HPDE6-E6E7 (cell line): ENCODE measurements at regions not wholly inside any gene's neighbourhood (a gene's known extent, or its start where the extent isn't known, plus 50 kb on each side); places are given as distances from the start of the nearest gene placed in this dataset.
"Not testable (repeated sequence)": the region's sequence is repeated elsewhere in the genome, so short reads cannot be mapped to it uniquely, and the experiment has no call there.

Source experiments
- DNase-seq: peaks from one replicate; pipeline ENCODE4 v3.0.0; 2011; ENCODE audit warnings: missing footprints; ENCODE audit errors: extremely low spot score

- DNase-seq = no peak
These were observed 109.1 kb upstream of the GLI2 start for GRCh38 chr2:120626566-120626965.

DNA sequence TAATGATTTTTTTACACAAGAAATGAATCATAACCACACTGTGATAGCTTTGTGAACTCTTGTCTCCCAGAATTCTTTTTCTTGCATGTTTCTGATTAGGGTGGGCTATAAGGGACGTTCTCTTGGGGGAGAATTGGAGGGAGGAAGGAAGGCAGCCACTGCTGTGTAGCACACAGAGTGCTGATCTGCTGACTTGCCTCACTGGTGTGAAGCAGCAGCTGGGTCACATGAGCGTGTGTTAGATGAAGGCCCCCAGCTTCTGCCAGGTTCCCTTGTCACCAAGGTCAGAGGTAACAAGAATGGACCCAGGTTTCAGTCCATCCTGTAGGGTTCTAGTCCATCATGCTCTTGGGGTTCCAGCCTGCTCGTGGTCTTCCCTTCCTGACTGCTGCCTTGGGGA is 107.4 kb upstream of the GLI2 start:
- DNase-seq = no peak

DNA sequence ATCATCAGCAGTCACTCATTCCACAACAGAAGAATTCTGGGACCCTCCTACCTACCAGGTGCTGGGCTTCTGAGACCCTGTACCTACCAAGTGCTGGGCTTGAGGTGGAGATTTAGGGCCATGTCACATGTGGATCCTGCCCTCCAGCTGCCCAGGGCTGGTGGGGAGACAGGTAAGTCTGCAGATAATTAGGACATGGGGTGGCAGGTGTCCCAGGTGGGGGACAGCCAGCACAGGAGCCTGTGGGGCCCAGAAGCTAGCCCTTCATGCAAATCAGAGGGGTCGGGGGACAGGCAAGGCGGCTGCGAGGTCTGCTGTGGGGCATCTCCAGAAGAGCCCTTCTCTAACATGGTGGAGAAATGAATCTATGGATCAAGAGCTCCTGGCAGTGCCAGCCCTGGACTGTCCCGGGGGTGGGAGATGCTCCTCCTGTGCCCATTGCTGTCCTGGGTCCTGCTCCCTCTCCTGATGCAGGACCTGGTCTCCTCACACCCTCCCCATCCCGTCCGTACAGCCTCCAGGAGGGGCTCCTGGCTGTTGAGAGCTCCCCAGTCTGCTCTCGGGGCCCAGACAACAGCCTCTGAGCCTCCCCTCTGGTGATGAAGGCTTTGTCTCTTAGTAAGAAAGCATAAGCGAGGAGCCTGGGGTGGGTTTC is 106.3 kb upstream of the GLI2 start:
- no peak for DNase-seq

DNA sequence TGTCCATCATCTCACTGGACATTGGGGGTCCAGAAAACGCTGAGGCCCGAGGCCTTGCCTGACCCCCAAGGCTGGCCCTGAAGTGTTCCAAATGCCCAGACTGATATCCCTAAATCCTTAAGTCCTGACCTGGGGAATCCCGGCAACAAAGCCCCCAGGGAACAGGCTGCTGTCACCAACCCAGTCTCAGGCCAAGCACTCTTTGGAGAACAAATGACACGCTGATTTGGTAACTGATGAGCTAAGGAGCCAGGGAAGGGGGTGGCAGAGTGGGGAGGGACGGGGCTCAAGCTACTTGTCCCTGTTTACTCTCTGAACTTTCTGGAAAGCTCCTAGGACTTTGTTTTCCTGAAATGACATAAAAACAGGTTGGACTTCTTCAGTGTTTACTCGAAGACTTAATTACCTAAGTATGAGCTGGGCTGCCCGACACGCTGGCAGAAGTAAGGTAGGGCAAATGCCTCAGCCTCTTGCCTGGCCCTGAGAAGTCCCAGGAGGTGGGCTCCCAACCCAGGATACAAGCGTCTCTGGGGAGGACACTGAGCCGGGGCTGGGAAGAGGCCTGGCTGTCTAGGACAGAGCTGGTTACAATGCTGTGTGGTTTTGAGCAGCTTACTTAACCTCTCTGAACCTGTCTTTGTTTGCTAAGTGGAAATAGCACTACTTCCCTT is 105.5 kb upstream of the GLI2 start:
- no peak for DNase-seq

DNA sequence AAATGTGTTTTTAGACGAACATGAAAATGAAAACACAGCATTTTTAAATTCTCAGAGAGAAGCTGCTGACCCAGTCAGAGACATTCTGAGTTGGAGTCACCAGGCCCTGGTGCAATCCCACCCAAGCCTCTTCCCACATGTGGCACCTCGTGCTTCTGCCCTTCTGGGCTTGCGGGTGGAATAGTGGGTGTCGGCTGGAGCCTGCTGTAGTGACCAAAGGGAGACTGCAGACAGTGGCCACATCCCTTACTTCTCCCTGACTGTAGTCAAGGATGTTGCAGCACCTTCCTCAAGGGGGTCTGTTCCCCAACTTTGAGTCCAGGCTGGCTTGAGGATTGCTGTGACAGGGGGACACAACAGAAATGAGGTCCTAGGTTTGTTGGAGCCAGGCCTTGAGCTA is 104.4 kb upstream of the GLI2 start:
- no peak for DNase-seq

DNA sequence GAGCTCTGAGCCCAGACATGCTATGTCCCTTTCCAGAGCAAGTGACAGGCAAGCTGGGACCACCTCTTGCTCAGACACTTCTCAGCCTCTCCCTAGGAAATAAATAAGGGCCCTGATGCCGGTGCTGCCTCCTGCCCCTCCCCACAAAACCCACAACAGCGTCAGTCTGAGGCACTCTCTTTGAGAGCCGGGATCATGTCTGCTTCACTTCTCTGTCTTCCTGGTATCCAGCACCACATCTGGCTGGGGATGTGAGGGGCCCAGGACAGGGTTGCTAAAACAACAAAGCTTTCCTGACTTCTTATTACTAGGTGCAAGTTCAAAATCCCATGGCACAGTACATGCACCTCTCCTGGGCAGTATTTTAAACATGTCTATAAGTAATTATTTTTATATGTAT is 103.9 kb upstream of the GLI2 start:
- no peak for DNase-seq

- no peak for DNase-seq
These were observed 102.6 kb upstream of the GLI2 start for GRCh38 chr2:120632796-120633646.

DNA sequence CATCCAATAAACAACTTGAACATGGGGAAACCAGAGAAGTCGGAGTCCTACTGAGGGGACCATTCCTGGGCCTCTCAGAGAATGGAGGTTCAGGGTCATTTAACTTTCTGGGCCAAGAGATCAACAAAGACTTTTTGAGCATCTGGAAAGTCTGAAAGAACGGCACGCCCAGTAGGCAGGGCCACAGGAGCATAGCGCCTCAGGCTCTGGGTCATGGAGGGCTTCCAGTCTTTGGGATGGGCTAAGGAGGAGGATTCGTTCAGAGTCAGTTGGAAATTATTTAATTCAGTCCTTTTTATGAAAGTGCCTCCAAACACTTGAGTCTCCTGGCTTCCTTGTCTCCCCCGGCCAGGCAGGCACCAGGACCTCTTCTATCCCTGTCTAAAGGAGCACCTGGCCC is 101.1 kb upstream of the GLI2 start:
- no peak for DNase-seq

- DNase-seq = no peak
These were observed 100.5 kb upstream of the GLI2 start for GRCh38 chr2:120635146-120635545.

- no peak for DNase-seq
These were observed 97.8 kb upstream of the GLI2 start for GRCh38 chr2:120637847-120638246.

GRCh38 chr2:120638450-120638849 is 97.2 kb upstream of the GLI2 start:
- DNase-seq = no peak

DNA sequence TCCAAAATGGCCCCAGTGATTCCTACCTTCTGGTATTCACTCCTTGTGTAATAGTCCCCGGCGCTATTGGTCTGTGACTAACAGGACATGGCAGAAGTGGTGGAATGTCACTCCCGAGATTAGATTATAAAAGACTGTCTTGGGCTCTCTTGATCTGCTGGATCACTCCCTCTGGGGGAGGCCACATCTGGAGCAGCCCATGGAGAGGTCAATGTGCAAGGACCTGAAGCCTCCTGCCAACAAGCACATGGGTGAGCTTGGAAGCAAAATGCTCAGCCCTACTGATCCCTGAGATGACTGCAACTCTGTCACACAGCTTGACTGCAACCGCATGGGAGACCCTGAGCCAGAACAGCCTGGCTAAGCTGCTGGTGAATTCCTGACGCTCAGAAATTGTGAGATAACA is 94.3 kb upstream of the GLI2 start:
- DNase-seq = no peak

- no peak for DNase-seq
These were observed 93.0 kb upstream of the GLI2 start for GRCh38 chr2:120642646-120643045.

DNA sequence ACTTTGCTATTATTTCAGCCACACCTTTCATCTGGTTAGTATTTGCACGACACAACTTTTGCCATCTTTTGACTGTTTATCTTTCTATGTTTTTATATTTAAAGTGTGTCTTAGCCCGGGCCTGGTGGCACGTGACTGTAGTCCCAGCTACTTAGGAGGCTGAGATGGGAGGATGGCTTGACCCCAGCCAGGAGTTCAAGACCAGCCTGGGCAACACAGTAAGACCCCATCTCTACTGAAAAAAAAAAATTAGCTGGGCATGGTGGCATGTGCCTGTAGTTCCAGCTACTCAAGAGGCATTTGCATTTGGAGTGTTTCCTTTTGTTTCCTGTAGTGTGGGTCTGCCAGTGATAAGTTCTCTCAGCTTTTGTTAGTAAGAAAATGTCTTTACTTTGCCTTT is 88.7 kb upstream of the GLI2 start:
- DNase-seq = no peak

GRCh38 chr2:120647487-120647886 is 88.2 kb upstream of the GLI2 start:
- DNase-seq = no peak

- not testable (repeated sequence) for DNase-seq
These were observed 86.3 kb upstream of the GLI2 start for GRCh38 chr2:120649381-120649780.

DNA sequence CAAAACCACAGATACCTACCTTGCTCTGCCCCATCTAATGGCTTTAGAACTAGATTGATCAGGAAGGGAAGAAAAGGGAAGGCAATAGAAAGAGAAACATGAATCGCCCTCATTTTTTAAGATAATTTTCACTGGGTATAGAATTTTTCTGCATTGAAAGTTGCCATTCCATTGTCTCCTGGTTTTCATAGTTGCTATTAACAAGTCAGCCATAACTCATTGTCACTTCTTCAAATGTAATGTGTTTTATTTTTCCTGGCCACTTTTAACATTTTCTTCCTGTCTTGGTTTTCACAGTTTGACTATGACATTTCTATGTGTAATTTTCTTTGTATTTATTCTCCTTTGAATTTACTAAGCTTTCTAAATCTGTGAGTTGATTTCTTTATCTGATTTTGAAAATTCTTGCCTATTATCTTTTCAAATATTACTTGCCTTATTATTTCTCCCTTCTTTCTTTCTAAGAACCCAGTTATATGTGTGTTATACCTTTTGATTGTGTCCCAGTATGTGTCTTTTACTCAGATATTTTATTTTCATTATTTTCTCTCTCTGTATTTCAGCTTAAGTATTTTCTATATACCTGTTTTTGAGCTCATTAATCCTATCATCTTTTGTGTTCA is 85.5 kb upstream of the GLI2 start:
- no peak for DNase-seq

- no peak for DNase-seq
These were observed 83.8 kb upstream of the GLI2 start for GRCh38 chr2:120651818-120652217.

GRCh38 chr2:120653046-120653445 is 82.6 kb upstream of the GLI2 start:
- DNase-seq = no peak

GRCh38 chr2:120653871-120654270 is 81.8 kb upstream of the GLI2 start:
- DNase-seq = no peak

GRCh38 chr2:120654381-120655134 is 81.1 kb upstream of the GLI2 start:
- DNase-seq = no peak
